ENCODE measurements at regions not wholly inside any gene's neighbourhood (a gene's known extent, or its start where the extent isn't known, plus 50 kb on each side); places are given as distances from the start of the nearest gene placed in this dataset.
A peak's percentile ranks its signal among the peaks of the same experiment; 100 is the strongest.
"Not testable (repeated sequence)": the region's sequence is repeated elsewhere in the genome, so short reads cannot be mapped to it uniquely, and the experiment has no call there.

- no peak for DNase-seq
Observed at GRCh38 chr1:119191325-119191724, 50.9 kb upstream of the WARS2 start.

- DNase-seq, result no peak
Observed at GRCh38 chr1:119204197-119204960, 63.9 kb upstream of the WARS2 start.

DNA sequence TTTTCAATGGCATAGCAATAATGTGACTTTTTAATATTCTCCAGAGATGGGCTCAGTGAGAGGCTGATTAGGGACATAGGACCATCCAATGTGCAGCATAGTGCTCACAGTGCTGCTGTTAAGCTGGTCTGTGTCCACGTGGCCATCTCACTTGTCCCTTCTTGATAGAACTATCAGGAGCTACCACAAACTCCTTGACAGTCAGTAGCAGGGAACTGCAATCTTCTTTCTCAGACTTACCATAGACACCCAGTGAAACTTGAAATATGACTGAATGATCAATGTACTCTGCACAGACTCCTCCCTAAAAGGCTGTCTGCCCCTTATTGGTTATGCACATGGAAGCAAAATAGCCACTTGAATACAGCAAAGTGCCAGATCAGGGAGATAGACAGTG, 64.5 kb upstream of the WARS2 start:
- DNase-seq, result no peak

GRCh38 chr1:119209061-119209460, 68.6 kb upstream of the WARS2 start:
- no peak for DNase-seq

DNA sequence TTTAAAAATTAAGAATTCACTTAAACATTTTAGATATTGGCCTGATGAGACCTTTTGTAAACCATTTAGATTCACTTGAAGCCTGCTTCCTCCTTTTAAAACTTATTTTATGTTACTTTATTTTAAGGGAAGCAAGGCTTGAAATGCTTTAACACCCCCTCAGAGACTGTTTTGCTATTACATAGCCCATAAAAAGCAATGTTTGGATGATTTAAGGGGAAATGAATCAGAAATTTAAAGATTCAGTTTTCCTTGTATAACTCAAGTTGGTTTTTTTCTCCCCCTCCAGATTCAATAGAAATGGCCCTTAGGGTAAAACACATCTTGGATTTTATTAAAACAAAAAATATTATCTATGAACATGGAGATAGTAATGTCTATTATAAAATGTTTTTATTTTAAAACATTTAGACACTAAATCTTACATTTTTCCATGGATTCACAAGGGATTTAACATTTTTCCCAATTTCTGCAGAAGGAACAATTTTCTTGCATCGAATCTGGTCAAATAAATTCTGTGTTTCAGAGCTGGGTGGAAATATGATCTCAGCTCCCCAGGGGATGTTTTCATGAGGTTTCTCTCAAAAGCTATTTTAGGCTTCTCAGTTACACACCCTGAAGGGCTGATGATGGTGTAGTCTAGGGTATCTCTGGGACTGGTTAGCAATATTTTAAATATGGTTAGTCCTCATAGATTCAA, 69.3 kb upstream of the WARS2 start:
- no peak for DNase-seq

GRCh38 chr1:119210296-119210649, 69.8 kb upstream of the WARS2 start:
- no peak for DNase-seq

DNA sequence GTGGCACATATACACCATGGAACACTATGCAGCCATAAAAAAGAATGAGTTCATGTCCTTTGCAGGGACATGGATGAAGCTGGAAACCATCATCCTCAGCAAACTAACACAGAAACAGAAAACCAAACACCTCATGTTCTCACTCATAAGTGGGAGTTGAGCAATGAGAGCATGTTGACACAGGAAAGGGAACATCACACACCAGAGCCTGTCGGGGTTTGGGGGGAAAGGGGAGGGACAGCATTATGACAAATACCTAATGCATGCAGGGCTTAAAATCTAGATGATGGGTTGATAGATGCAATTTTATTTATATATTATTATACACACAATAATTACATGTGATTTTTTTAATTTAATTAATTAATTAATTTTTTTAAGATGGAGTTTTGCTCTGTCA, 72.8 kb upstream of the WARS2 start:
- DNase-seq, result not testable (repeated sequence)

- not testable (repeated sequence) for DNase-seq
Observed at GRCh38 chr1:119214961-119215360, 74.5 kb upstream of the WARS2 start.

GRCh38 chr1:119217309-119217828, 76.9 kb upstream of the WARS2 start:
- no peak for DNase-seq

GRCh38 chr1:119219711-119220110, 79.3 kb upstream of the WARS2 start:
- DNase-seq, result no peak

GRCh38 chr1:119220991-119221390, 80.5 kb upstream of the WARS2 start:
- no peak for DNase-seq

GRCh38 chr1:119222271-119222670, 81.8 kb upstream of the WARS2 start:
- DNase-seq, result no peak

GRCh38 chr1:119225265-119225664, 84.8 kb upstream of the WARS2 start:
- no peak for DNase-seq

DNA sequence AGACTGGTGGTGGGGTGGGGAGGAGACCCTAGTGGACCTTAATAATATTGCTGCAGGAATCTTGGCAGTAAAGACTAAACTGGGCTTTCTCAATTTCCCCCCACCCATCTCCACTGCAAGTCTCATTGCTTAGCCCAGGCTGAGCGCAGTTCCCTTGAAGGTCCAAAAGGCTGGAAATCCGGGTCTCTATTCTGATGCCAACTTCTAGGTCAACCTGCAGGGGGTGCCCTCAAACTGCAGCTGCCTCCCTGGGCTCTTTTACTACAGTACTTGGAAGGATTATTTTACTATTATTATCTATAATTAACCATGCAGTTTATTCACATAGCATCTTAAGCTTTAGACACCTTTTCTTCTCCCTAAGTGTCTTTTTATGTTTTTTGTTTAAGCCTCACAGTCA, 85.4 kb upstream of the WARS2 start:
- DNase-seq, result no peak

- no peak for DNase-seq
Observed at GRCh38 chr1:119226321-119226720, 85.9 kb upstream of the WARS2 start.

- no peak for DNase-seq
Observed at GRCh38 chr1:119226913-119227312, 86.5 kb upstream of the WARS2 start.

GRCh38 chr1:119227456-119227855, 87.0 kb upstream of the WARS2 start:
- DNase-seq, result no peak

- DNase-seq, result peak; percentile 44
Observed at GRCh38 chr1:119228335-119229080, 88.1 kb upstream of the WARS2 start.

GRCh38 chr1:119235120-119235519, 94.7 kb upstream of the WARS2 start:
- DNase-seq, result no peak

- DNase-seq, result no peak
Observed at GRCh38 chr1:119245881-119246280, 105.4 kb upstream of the WARS2 start.

- DNase-seq, result no peak
Observed at GRCh38 chr1:119249283-119249682, 108.8 kb upstream of the WARS2 start.

DNA sequence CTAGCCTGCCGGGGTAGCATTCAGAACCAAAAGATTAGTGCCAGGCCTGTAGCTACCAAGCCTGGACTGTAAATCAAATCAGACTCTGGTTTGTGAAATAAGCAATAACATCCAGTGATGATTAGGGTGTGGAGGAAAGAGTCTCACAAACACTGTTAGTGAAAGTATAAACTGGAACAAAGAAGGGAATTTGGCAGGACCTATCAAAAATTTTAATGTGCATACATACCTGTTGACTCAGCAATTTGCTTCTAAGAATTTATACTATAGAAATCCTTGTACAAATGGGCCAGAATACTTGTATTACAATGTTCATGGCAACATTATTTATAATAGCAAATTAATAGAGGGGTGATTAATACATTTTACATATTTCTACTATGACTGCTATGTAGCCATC, 109.8 kb upstream of the WARS2 start:
- no peak for DNase-seq

GRCh38 chr1:119251751-119252150, 111.3 kb upstream of the WARS2 start:
- DNase-seq, result no peak

DNA sequence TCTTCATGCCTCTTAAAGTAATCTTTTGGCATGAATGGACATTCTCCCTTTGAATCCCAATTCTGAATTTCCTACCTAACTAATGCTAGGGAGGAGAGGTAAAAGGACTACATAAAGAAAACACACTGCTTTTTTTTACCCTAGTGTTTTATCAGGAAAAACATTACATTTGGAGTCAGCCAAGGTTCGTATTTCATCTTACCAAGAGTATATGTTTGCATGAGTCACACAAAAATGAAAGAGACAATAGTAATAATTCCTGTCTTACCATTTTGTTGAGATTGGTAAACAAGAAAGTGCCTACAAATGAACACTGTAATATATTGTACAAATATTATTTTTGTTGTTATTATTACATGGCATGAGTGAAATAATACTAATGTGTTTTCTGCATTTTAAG, 112.9 kb upstream of the WARS2 start:
- no peak for DNase-seq

Measured in NCI-H1048 (cell line).